ENCODE measurements at regions not wholly inside any gene's neighbourhood (a gene's known extent, or its start where the extent isn't known, plus 50 kb on each side); places are given as distances from the start of the nearest gene placed in this dataset.

GRCh38 chr6:44062771-44063560, 64.3 kb downstream of the MRPL14 start:
- no peak for FAIRE-seq
- DNase-seq (ENCODE audit: extremely low spot score, insufficient read length, low read depth) = no peak

GRCh38 chr6:44062105-44062770, 65.0 kb downstream of the MRPL14 start:
- no peak for FAIRE-seq

GRCh38 chr6:44061375-44062104, 65.7 kb downstream of the MRPL14 start:
- DNase-seq (ENCODE audit: extremely low spot score, insufficient read length, low read depth) (no peak), FAIRE-seq (no peak)

More at GRCh38 chr6:44062105-44062770, 65.0 kb downstream of the MRPL14 start:
- DNase-seq (ENCODE audit: extremely low spot score, insufficient read length, low read depth) = no peak

GRCh38 chr6:44060612-44061374, 66.5 kb downstream of the MRPL14 start:
- DNase-seq (ENCODE audit: extremely low spot score, insufficient read length, low read depth) = no peak
- FAIRE-seq = no peak

- no peak for FAIRE-seq
- no peak for DNase-seq (ENCODE audit: extremely low spot score, insufficient read length, low read depth)
These were observed 67.6 kb downstream of the MRPL14 start for GRCh38 chr6:44059359-44060346.

- FAIRE-seq (no peak), DNase-seq (ENCODE audit: extremely low spot score, insufficient read length, low read depth) (no peak)
These were observed 68.5 kb downstream of the MRPL14 start for GRCh38 chr6:44058617-44059358.

GRCh38 chr6:44057931-44058616, 69.2 kb downstream of the MRPL14 start:
- DNase-seq (ENCODE audit: extremely low spot score, insufficient read length, low read depth) = no peak
- no peak for FAIRE-seq

- DNase-seq (ENCODE audit: extremely low spot score, insufficient read length, low read depth) (no peak), FAIRE-seq (no peak)
These were observed 69.9 kb downstream of the MRPL14 start for GRCh38 chr6:44057238-44057930.

- FAIRE-seq (no peak), DNase-seq (ENCODE audit: extremely low spot score, insufficient read length, low read depth) (no peak)
These were observed 70.6 kb downstream of the MRPL14 start for GRCh38 chr6:44056392-44057237.

- no peak for FAIRE-seq
- DNase-seq (ENCODE audit: extremely low spot score, insufficient read length, low read depth) = no peak
These were observed 72.3 kb downstream of the MRPL14 start for GRCh38 chr6:44054721-44055559.

- DNase-seq (ENCODE audit: extremely low spot score, insufficient read length, low read depth) = no peak
- no peak for FAIRE-seq
These were observed 73.3 kb downstream of the MRPL14 start for GRCh38 chr6:44053760-44054556.

- DNase-seq (ENCODE audit: extremely low spot score, insufficient read length, low read depth) (no peak), FAIRE-seq (no peak)
These were observed 74.0 kb downstream of the MRPL14 start for GRCh38 chr6:44053106-44053756.

- FAIRE-seq (no peak), DNase-seq (ENCODE audit: extremely low spot score, insufficient read length, low read depth) (no peak)
These were observed 74.7 kb downstream of the MRPL14 start for GRCh38 chr6:44052419-44053023.

GRCh38 chr6:44051515-44051914, 75.7 kb downstream of the MRPL14 start:
- no peak for DNase-seq (ENCODE audit: extremely low spot score, insufficient read length, low read depth)
- FAIRE-seq = no peak

Measured in GM18507 (cell line).